Stimulated activated naive CD8-positive, alpha-beta T cell treated with anti-CD3 and anti-CD28 coated beads, Interleukin-15, amount 100 ng/mL, for 72 hours (primary cell): ENCODE measurements at regions not wholly inside any gene's neighbourhood (a gene's known extent, or its start where the extent isn't known, plus 50 kb on each side); places are given as distances from the start of the nearest gene placed in this dataset.

Source experiments
- ATAC-seq: fragments of 150-1000 bp; cut with Tn5 transposase; 2 replicates; pipeline ENCODE4 v1.10.0; 2021; ENCODE audit warnings: mild to moderate bottlenecking, moderate library complexity
- DNase-seq, 2 donors: peaks; one replicate each; pipeline ENCODE4 v3.0.0; 2021 to 2022
- H3K27ac Mint-ChIP-seq, 2 donors: one replicate each; pipeline ENCODE4 v1.8.0; 2022; ENCODE audit warnings: mild to moderate bottlenecking in 2 of 2, mixed read lengths in 2 of 2, moderate library complexity in 2 of 2
- H3K27me3 Mint-ChIP-seq: one replicate; pipeline ENCODE4 v1.8.0; 2022; ENCODE audit warnings: mixed read lengths
- H3K4me1 Mint-ChIP-seq: one replicate; pipeline ENCODE4 v1.8.0; 2022; ENCODE audit warnings: mild to moderate bottlenecking, mixed read lengths
- H3K4me3 Mint-ChIP-seq, 2 donors: one replicate each; pipeline ENCODE4 v1.8.0; 2022; ENCODE audit warnings: mild to moderate bottlenecking in 2 of 2, mixed read lengths in 2 of 2, moderate library complexity in 1 of 2
- H3K9me3 Mint-ChIP-seq, 2 donors: one replicate each; pipeline ENCODE4 v1.8.0; 2022; ENCODE audit warnings: mixed read lengths in 2 of 2

DNA sequence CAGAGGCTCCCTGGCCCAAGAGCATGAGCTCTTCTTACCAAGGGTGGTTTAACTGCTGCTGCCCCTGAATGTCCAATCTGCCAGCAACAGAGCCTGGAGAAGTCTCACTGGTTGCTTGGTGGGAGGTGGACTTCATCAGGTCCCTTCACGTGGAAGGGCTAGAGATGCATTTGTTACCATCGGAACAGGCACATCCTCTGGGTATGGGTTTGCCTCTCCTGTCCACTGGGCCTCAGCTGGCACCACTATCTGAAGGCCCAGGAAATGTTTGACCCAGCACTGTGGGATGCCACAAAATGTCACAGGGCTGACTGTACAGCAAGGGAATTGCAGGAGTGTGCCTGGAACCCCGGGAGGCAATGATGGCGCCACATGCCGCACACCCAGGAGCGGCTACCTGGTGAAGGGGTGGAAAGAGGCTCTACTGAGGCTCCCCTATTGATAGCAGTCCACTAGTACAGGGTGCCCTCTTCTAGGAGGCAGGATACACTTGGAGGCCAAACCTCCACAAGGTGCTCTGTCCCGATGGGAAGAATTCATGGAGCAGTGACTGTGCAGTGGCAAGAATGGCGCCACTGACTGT is 603.1 kb upstream of the MGMT start:
- DNase-seq: no peak
- no peaks in the 10 kb centered on the region for H3K4me1 Mint-ChIP-seq
- H3K9me3 Mint-ChIP-seq: no peaks in the 10 kb centered on the region
- no peak overlapping the region for H3K27ac Mint-ChIP-seq
- ATAC-seq: no peak
- H3K4me3 Mint-ChIP-seq: no peak overlapping the region
- H3K27me3 Mint-ChIP-seq: peaks cover 13% of the 10 kb centered on the region

DNA sequence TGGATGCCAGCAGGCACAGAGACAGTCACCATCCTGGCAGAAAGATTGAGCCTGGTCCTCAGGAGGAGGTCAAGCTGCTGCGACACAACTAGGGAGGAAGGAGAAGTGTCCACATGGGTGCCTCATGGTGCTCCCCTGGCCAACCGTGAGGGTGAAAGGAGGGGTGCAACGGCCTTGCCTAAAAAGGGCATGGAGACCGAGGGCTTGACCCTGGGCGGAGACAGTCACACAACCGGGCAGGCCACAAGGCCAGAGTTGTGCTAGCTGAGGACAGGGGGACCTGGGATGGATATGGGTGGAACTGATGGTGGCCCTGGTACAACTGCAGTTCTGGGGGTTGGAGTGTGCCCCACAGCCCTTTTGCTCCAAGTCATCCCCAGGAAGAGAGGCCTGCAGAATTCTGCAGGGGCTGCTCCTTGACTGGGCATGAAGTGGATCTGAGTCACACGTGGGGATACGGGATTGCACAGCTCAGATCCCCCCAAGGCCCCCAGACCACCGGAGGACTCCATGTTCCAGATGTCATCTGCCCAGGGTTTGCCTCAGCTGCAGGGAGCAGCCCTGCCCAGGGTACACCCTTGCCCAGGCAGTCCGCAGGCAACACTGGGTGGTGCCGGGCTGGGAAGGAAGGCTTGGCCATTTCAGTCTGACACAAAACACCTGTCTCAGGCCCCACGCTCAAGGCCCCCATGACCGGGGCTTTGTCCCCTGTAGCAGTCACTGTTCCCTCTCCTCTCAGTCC is 602.3 kb upstream of the MGMT start:
- no peak overlapping the region for H3K4me3 Mint-ChIP-seq

DNA sequence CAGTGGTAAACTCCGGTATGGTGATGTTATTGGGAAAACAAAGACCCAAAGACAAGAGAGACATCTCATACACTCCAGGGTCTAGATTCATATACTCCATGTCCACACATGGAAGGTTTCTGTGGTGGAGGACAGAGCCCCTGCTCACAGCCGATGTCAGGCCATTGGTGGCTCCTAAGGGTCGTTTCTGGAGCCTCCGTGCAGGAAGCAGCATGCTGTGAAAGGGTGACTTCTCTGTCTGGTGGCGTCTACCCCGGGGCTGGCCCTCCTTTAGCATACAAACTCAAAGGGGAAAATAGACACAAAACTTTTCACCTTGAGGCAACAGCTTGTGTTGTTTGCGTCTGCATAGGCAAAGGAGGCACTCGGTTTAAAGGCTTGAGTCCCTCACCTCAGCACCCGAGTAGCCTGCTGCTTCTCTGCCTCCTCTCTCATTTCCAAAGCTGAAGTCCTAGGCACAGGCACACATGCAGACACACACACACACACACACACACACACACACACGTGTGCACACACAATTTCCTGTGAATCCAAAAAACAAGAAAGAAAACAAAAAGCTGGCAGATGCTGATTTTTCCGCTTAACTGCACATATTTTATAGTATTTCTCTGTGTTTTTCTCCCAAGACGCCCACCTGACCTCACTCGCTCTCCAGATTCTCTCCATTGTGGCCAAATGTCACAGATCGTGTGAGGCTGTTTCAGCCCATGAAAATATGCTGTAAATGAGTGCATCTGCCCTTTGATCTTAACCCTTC is 601.4 kb upstream of the MGMT start:
- ATAC-seq: no peak
- peaks cover 11% of the 10 kb centered on the region for H3K27me3 Mint-ChIP-seq
- H3K4me1 Mint-ChIP-seq: no peaks in the 10 kb centered on the region
- H3K4me3 Mint-ChIP-seq: no peak overlapping the region
- H3K9me3 Mint-ChIP-seq: no peaks in the 10 kb centered on the region
- no peak overlapping the region for H3K27ac Mint-ChIP-seq
- DNase-seq: no peak

More for the DNA sequence above, 602.3 kb upstream of the MGMT start:
- Mint-ChIP-seq H3K9me3 (no peaks in the 10 kb centered on the region), H3K4me1 (no peaks in the 10 kb centered on the region), H3K27ac (no peak overlapping the region), H3K27me3 (peaks cover 13% of the 10 kb centered on the region)
- ATAC-seq (no peak), DNase-seq (no peak)

DNA sequence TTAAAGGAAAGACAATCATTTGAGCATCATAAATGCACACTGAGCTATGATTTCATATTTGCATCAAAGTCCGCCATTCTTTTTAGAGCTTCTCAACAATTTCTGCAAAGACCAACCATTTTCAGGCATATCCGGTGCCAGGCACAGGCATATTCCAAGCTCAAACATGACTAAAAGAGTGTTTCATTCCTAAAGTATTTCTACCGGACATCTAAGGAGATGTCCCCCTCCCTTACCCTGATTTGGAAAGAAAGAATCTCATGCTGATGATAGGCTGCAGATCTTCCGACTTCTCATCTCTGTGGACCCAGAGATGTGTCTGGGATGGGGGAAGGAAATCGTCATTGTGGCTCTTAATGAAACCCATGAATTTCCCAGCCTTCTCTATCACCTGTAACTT is 600.5 kb upstream of the MGMT start:
- peaks cover 2% of the 10 kb centered on the region for H3K27me3 Mint-ChIP-seq
- ATAC-seq (no peak), DNase-seq (no peak)
- H3K9me3 Mint-ChIP-seq: peaks cover 0 to 5% of the 10 kb centered on the region in 2 donors
- H3K27ac Mint-ChIP-seq: no peak overlapping the region
- no peaks in the 10 kb centered on the region for H3K4me1 Mint-ChIP-seq
- H3K4me3 Mint-ChIP-seq: no peak overlapping the region

DNA sequence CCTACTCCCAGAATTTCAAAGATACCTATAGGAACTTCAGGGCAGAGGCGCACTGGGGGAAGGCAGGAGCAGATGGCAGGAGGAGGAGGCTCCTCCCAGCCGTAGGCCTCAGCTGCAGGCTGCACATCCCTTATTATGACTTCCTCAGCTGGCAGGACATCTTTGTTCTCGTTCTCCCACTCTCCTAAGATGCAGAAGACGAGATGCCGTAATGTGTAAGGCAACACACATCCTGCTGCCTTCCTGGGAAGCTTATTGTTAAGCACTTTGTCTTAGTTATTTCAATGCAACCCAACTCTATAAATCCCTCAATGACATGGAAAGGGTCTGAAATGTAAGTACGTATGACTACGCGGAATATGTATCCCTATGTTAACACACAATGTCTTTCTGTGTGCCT is 599.8 kb upstream of the MGMT start:
- Mint-ChIP-seq H3K4me3 (no peak overlapping the region), H3K27ac (no peak overlapping the region), H3K27me3 (no peaks in the 10 kb centered on the region), H3K9me3 (peaks cover 0 to 5% of the 10 kb centered on the region in 2 donors), H3K4me1 (no peaks in the 10 kb centered on the region)
- ATAC-seq (no peak), DNase-seq (no peak)

GRCh38 chr10:128867819-128868218 is 599.2 kb upstream of the MGMT start:
- H3K4me3 Mint-ChIP-seq: no peak overlapping the region
- no peaks in the 10 kb centered on the region for H3K27me3 Mint-ChIP-seq
- ATAC-seq (no peak), DNase-seq (no peak)
- peak overlapping the region in 1 of 2 donors; percentile 45 for H3K27ac Mint-ChIP-seq
- no peaks in the 10 kb centered on the region for H3K4me1 Mint-ChIP-seq
- H3K9me3 Mint-ChIP-seq: peaks cover 0 to 5% of the 10 kb centered on the region in 2 donors

DNA sequence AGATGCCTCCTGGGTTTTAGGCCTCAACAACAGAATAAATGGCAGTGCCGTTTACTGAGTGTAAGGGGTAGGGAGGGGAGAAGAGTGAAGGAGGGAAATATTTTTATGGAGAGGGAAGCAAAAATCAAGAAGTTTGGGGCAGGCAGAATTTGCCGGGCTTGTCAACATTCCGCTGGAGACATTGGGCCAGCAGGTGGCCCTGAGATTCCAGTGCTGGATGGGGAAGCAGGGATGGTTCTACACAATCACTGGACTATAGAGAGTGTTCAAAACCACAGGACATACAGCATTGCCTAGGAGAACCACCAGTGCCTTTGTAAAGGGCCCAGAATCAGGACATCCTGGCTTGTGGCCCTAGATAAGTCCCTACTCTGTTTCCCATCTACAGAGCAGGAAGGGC is 598.6 kb upstream of the MGMT start:
- Mint-ChIP-seq H3K4me3 (no peak overlapping the region), H3K27ac (peak overlapping the region in 1 of 2 donors; percentile 37), H3K4me1 (no peaks in the 10 kb centered on the region), H3K27me3 (no peaks in the 10 kb centered on the region), H3K9me3 (peaks cover 0 to 5% of the 10 kb centered on the region in 2 donors)
- no peak for DNase-seq
- no peak for ATAC-seq

DNA sequence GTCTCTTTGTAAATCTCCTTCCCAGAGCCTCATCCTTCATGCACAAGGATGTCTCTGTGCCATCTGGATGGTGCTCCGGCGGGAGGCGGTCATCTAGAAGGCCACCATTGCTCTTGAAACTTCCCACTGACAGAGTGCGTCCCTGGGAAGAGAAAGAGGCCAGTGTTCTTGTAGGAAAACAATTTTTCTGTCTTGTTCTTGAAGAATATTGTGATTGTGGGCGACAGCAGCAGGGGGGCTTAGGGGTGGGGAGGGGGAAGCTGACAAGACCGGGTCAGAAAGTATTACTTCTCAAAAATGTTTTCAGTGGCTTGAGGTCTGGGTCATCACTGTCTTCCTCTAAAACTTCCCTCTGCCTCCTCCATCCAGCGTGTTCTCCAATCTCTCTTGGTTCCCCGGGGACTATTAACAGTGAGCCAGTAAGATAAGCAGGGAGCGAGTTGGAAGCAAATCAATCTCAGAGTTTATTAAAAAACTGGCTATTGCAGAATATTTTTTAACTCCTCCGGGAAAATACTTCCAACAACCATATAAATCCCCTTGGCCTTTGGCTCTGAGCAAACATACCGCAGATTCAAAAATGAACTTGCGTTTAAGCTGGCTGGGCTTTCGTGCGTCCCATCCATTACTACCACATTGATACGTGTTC is 597.8 kb upstream of the MGMT start:
- no peak for DNase-seq
- no peak for ATAC-seq
- no peak overlapping the region for H3K4me3 Mint-ChIP-seq
- peaks cover 0 to 5% of the 10 kb centered on the region in 2 donors for H3K9me3 Mint-ChIP-seq
- no peaks in the 10 kb centered on the region for H3K4me1 Mint-ChIP-seq
- H3K27ac Mint-ChIP-seq: no peak overlapping the region
- no peaks in the 10 kb centered on the region for H3K27me3 Mint-ChIP-seq

DNA sequence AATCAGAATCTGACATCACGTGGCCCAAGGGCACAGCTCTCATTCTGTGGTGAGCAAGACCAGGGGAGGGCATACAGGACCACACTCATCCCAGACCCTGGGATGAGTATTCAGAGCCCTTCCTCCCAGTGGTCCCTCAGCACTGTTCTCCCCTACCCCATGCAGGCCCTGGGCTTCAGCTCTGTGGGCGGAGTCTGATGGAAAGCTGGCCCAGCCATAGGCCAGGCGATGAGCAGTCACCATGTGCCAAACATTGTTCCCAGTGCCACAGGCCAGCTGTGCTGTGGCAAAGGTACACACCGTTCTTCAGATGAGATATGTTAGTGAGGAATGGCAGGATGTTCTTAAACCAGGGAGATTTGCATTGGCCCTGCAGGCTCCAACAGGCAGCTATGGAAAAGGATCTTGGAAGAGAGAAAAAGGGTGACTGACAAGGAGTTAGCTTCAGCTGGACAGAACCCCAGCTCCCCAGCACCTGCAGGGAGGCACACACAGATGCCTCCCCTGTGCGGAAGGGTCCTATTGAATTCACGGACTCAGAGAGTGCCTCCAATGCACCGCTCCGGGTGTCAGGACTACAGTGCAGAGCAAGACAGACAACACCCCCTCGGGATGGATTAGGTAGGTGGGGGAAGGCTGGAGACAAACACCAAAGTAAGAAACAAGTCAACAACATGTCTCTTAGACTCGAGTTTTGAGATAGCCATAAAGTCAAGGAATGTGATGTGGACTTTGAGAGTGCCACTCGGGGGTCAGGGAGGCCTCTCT is 596.0 kb upstream of the MGMT start:
- H3K27me3 Mint-ChIP-seq: no peaks in the 10 kb centered on the region
- DNase-seq (no peak), ATAC-seq (no peak)
- no peak overlapping the region for H3K4me3 Mint-ChIP-seq
- peak overlapping the region in 1 of 2 donors; percentile 35 for H3K27ac Mint-ChIP-seq
- peaks cover 0 to 5% of the 10 kb centered on the region in 2 donors for H3K9me3 Mint-ChIP-seq
- no peaks in the 10 kb centered on the region for H3K4me1 Mint-ChIP-seq

DNA sequence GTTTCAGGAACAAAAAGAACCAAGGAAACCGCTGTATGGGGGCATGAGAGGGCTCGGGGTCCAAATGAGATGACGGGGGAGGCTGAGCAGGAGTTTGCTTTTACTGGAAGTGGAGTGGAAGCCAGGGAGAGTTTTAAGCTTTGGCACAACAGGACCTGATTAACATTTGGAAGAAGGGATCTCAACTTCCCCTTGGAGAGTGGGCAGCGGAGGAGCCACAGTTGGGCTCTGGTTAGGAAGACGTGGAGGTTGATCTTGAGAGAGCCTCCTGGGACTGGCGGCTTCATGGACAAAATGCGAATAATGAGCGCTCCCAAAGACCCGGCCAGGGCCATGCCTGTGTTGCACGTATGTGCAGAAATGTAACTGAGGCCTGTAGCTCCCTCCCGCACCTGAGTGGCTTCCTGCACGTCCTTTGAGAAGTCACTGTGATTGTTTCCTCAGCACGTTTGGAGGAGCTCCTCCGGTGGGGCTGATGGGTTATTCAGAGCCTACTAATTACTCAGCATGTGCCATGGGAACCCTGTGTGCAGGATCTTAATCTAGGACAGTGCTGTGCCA is 595.3 kb upstream of the MGMT start:
- no peak for DNase-seq
- Mint-ChIP-seq H3K27me3 (peaks cover 6% of the 10 kb centered on the region), H3K4me3 (no peak overlapping the region), H3K4me1 (no peaks in the 10 kb centered on the region), H3K27ac (no peak overlapping the region), H3K9me3 (peaks cover 0 to 5% of the 10 kb centered on the region in 2 donors)
- no peak for ATAC-seq

DNA sequence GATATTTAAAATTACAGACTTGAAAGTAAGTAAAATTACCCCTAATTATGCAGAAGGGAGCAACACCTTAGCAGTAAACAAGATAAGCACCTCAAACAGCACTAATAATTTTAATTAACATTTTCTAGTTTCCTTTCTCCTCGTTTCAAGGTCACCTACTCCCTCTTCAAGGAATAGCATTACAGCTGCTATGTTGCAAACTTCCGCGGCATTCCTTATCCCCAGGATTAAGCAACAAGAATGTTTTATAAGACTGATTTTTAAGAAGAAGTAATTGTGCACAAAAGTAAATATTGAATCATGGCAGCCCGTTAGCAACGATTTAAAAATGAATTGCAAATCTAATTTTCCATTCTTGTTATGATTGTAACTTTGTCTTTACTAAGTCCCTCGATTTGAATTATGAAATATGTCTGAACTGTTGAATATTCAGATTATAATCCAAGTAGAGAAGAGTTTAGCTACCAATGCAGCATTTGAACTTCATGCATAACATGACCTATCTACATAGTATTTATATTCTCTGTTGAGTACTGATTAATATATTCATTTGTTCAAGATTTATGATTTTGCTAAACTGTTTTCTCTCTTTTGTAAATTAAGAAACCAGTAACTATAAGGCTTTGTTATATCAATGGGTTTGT is 593.5 kb upstream of the MGMT start:
- Mint-ChIP-seq H3K4me3 (no peak overlapping the region), H3K4me1 (no peaks in the 10 kb centered on the region), H3K27ac (no peak overlapping the region), H3K27me3 (peaks cover 7% of the 10 kb centered on the region), H3K9me3 (peaks cover 0 to 5% of the 10 kb centered on the region in 2 donors)
- no peak for ATAC-seq
- no peak for DNase-seq

DNA sequence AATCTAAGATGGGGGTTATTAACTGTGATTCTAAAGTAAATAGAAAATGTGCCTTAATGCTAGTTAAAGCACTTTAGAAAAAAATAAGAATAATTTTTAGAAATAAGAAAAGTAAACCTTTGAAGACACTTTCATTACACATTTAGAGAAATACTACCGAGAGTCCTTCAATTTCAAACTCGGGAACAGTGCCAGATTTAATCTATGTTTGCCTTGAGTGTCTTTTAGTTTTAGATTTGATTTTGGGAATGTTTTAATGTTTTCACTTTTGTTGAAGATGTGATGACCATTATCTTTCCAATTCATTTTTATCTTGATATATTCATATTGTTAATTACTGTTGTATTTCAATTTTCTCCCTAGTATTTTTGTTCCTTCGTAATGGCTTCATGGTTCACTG is 592.7 kb upstream of the MGMT start:
- Mint-ChIP-seq H3K4me3 (no peak overlapping the region), H3K27me3 (peaks cover 13% of the 10 kb centered on the region), H3K27ac (no peak overlapping the region), H3K4me1 (no peaks in the 10 kb centered on the region), H3K9me3 (peaks cover 0 to 5% of the 10 kb centered on the region in 2 donors)
- DNase-seq (no peak), ATAC-seq (no peak)

DNA sequence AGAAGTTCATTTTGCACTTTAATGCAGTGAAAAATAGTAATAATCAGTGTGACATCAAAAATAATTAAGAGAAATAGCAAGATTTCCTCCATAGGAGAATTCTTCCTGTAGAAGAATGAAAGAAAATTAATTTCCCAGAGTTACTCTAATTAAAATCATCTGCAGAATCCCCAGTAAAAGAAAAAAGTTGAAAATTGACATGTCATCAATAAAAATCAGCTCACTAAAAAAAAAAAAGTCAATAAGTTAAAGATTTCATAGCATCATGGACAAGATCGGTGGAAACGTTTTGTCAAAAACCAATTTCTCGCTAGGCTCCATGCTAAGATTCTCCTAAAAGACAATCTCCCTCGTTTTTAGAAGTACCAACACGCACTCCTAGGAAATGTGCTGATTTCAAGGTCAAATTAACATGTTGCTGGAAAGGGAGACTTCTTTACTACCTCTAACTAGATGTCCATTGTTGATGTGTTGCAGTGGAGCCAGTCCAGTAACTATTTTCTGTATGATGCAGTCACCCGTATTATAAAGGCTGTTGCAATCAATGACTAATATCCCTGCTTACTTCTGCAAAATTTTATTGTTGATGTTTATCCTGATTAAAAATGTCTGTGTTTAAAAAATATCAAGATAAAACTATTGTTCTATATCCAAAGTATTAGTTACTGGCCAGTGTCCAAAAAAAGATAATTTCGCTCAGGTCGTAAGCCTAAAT is 591.9 kb upstream of the MGMT start:
- DNase-seq: no peak
- peaks cover 16% of the 10 kb centered on the region for H3K27me3 Mint-ChIP-seq
- peaks cover 0 to 5% of the 10 kb centered on the region in 2 donors for H3K9me3 Mint-ChIP-seq
- no peak overlapping the region for H3K27ac Mint-ChIP-seq
- ATAC-seq: no peak
- no peaks in the 10 kb centered on the region for H3K4me1 Mint-ChIP-seq
- H3K4me3 Mint-ChIP-seq: no peak overlapping the region
